ENCODE measurements at regions not wholly inside any gene's neighbourhood (a gene's known extent, or its start where the extent isn't known, plus 50 kb on each side); places are given as distances from the start of the nearest gene placed in this dataset.
A peak's percentile ranks its signal among the peaks of the same experiment; 100 is the strongest.

GRCh38 chr4:24637173-24637572 lies 52.8 kb upstream of the DHX15 start:
- Histone ChIP-seq H3K27ac (ENCODE audit: low read depth, low read length) (no peak overlapping the region), H3K9me3 (ENCODE audit: control insufficient read depth, insufficient read depth, low read length) (no peaks in the 10 kb centered on the region; the same call in 1 of the 2 replicates), H3K4me3 (ENCODE audit: low read depth, low read length) (no peak overlapping the region), H3K27me3 (ENCODE audit: control insufficient read depth, insufficient read depth, low read length) (no peaks in the 10 kb centered on the region)
- TF ChIP-seq CTCF (IDR thresholded peaks at IDR 0.05; ENCODE audit: low read depth, low read length): no peak
- CTCF ChIA-PET: no interaction called here
- DNase-seq (ENCODE audit: low read depth, low spot score): no peak
- POLR2A ChIA-PET: no interaction called here

- no peak for DNase-seq (ENCODE audit: low read depth, low spot score)
- Histone ChIP-seq H3K9me3 (ENCODE audit: control insufficient read depth, insufficient read depth, low read length) (no peaks in the 10 kb centered on the region; the same call in 1 of the 2 replicates), H3K27me3 (ENCODE audit: control insufficient read depth, insufficient read depth, low read length) (no peaks in the 10 kb centered on the region), H3K4me3 (ENCODE audit: low read depth, low read length) (no peak overlapping the region), H3K27ac (ENCODE audit: low read depth, low read length) (no peak overlapping the region)
- CTCF ChIA-PET: no interaction called here
- no peak for TF ChIP-seq CTCF (IDR thresholded peaks at IDR 0.05; ENCODE audit: low read depth, low read length)
- POLR2A ChIA-PET: no interaction called here
Measured at GRCh38 chr4:24638396-24638875, 54.1 kb upstream of the DHX15 start.

GRCh38 chr4:24639714-24640113 lies 55.4 kb upstream of the DHX15 start:
- Histone ChIP-seq H3K27me3 (ENCODE audit: control insufficient read depth, insufficient read depth, low read length) (no peaks in the 10 kb centered on the region), H3K27ac (ENCODE audit: low read depth, low read length) (no peak overlapping the region), H3K4me3 (ENCODE audit: low read depth, low read length) (no peak overlapping the region), H3K9me3 (ENCODE audit: control insufficient read depth, insufficient read depth, low read length) (no peaks in the 10 kb centered on the region; the same call in 1 of the 2 replicates)
- CTCF ChIA-PET: no interaction called here
- no peak for DNase-seq (ENCODE audit: low read depth, low spot score)
- TF ChIP-seq CTCF (IDR thresholded peaks at IDR 0.05; ENCODE audit: low read depth, low read length): no peak
- POLR2A ChIA-PET: no interaction called here

- Histone ChIP-seq H3K27me3 (ENCODE audit: control insufficient read depth, insufficient read depth, low read length) (no peaks in the 10 kb centered on the region), H3K4me3 (ENCODE audit: low read depth, low read length) (no peak overlapping the region), H3K9me3 (ENCODE audit: control insufficient read depth, insufficient read depth, low read length) (no peaks in the 10 kb centered on the region; the same call in 1 of the 2 replicates), H3K27ac (ENCODE audit: low read depth, low read length) (no peak overlapping the region)
- no peak for TF ChIP-seq CTCF (IDR thresholded peaks at IDR 0.05; ENCODE audit: low read depth, low read length)
- DNase-seq (ENCODE audit: low read depth, low spot score): no peak
- ChIA-PET POLR2A (no interaction called here), CTCF (no interaction called here)
Measured at GRCh38 chr4:24640366-24640765, 56.0 kb upstream of the DHX15 start.

- H3K27me3 ChIP-seq (ENCODE audit: control insufficient read depth, insufficient read depth, low read length): no peaks in the 10 kb centered on the region
- H3K4me3 ChIP-seq (ENCODE audit: low read depth, low read length): no peak overlapping the region
- H3K27ac ChIP-seq (ENCODE audit: low read depth, low read length): peak overlapping the region; percentile 73
- TF ChIP-seq CTCF (IDR thresholded peaks at IDR 0.05; ENCODE audit: low read depth, low read length): no peak
- peak; percentile 80 for DNase-seq (ENCODE audit: low read depth, low spot score)
- POLR2A ChIA-PET: interaction anchor here (0.7 to 1.0 kb wide), 2 partner anchors 22 to 59 kb away, joined by 3 to 7 read pairs; partner anchors contain the start of gene DHX15
- H3K9me3 ChIP-seq (ENCODE audit: control insufficient read depth, insufficient read depth, low read length): peaks cover 3% of the 10 kb centered on the region; the same call in 1 of the 2 replicates
- CTCF ChIA-PET: no interaction called here
Measured at GRCh38 chr4:24642981-24643547, 58.7 kb upstream of the DHX15 start.
